K562 (cell line): ENCODE measurements at regions not wholly inside any gene's neighbourhood (a gene's known extent, or its start where the extent isn't known, plus 50 kb on each side); places are given as distances from the start of the nearest gene placed in this dataset.
A peak's percentile ranks its signal among the peaks of the same experiment; 100 is the strongest.

ENCODE experiments used
- ATAC-seq: fragments of 200-7000 bp; cut with Tn5 transposase; 3 replicates; pipeline ENCODE4 v1.9.1; 2020; ENCODE audit warnings: moderate library complexity
- BruUV-seq: library from RNA; stranded (reverse); fragments of 400-500 nt; replicated peaks from 2 replicates; lab custom pipeline; 2021; lab: Mats Ljungman, UMichigan
- CTCF ChIA-PET: fragments of 300-600 bp; formaldehyde crosslinking; extraction: SDS; loops from one replicate; lab custom pipeline; 2021; ENCODE audit warnings: low intra/inter-chr PET ratio; lab: Yijun Ruan, JAX
- POLR2A ChIA-PET: fragments of 300-600, 350-650 bp; sonication (Branson Sonifier 250); formaldehyde crosslinking; extraction: SDS; loops from one replicate; lab custom pipeline; 2021; ENCODE audit warnings: antibody characterized with exemption, inconsistent platforms; lab: Yijun Ruan, JAX
- DNase-seq, 4 experiments: peaks; one replicate each; pipeline versions ENCODE4 v3.0.0 to v3.0.0-alpha.2; 2011 to 2018; ENCODE audit warnings: low spot score in 3 of 4, mixed read lengths in 3 of 4; ENCODE audit errors: extremely low read depth in 1 of 4
- FAIRE-seq: peaks from 2 replicates; lab custom pipeline; 2011; peaks lifted over from hg19 to GRCh38; lab: Jason Lieb, UNC
- H2AFZ ChIP-seq: 2 replicates; pipeline ENCODE4 v1.6.0; 2011; ENCODE audit warnings: low read depth, low read length, control low read depth, inconsistent platforms
- H3K27ac ChIP-seq: fragments of 200-600 bp; 3 replicates; pipeline ENCODE4 v1.8.0; 2011; ENCODE audit warnings: low read depth, mild to moderate bottlenecking, control low read depth, inconsistent platforms, low read length, moderate library complexity, mixed read lengths; ENCODE audit errors: extremely low read depth
- H3K27me3 ChIP-seq, 2 experiments: fragments of 300-600 bp in 1 of 2; 2 replicates in 1 of 2; 3 replicates in 1 of 2; pipeline versions ENCODE4 v1.6.0 to v1.8.0; 2011; ENCODE audit warnings: inconsistent platforms in 2 of 2, low read length in 2 of 2, mild to moderate bottlenecking in 1 of 2, mixed read lengths in 1 of 2, moderate library complexity in 1 of 2; ENCODE audit not compliant: control insufficient read depth in 2 of 2, insufficient read depth in 2 of 2
- H3K36me3 ChIP-seq: fragments of 300-600 bp; 3 replicates; pipeline ENCODE4 v1.8.0; 2011; ENCODE audit warnings: mild to moderate bottlenecking, low read length, inconsistent platforms; ENCODE audit not compliant: control insufficient read depth, insufficient read depth
- H3K4me1 ChIP-seq, 2 experiments: fragments of 200-600 bp in 1 of 2; replicated peaks in 1 of 2; 2 replicates in 1 of 2; 3 replicates in 1 of 2; pipeline versions ENCODE4 v1.5.1 to v1.8.0; 2011; ENCODE audit warnings: inconsistent platforms in 2 of 2, low read length in 2 of 2, mild to moderate bottlenecking in 1 of 2, mixed read lengths in 1 of 2, moderate library complexity in 1 of 2; ENCODE audit not compliant: control insufficient read depth in 2 of 2, insufficient read depth in 2 of 2
- H3K4me2 ChIP-seq: 2 replicates; pipeline ENCODE4 v1.6.1; 2011; ENCODE audit warnings: low read length, control low read depth, inconsistent platforms, mixed read lengths; ENCODE audit not compliant: insufficient read depth
- H3K4me3 ChIP-seq: fragments of 200-600 bp; sonication (generic), shearing (Covaris generic); 2 replicates; pipeline ENCODE4 v1.5.1; 2016; ENCODE audit warnings: control low read depth, inconsistent platforms
- H3K79me2 ChIP-seq: fragments of 200-600 bp; 3 replicates; pipeline ENCODE4 v1.8.0; 2011; ENCODE audit warnings: low read length, inconsistent platforms; ENCODE audit not compliant: control insufficient read depth, insufficient read depth
- H3K9ac ChIP-seq, 2 experiments: 2 replicates each; pipeline versions ENCODE4 v1.6.0 to v1.6.1; 2011; ENCODE audit warnings: low read depth in 2 of 2, low read length in 2 of 2, control low read depth in 1 of 2, inconsistent platforms in 1 of 2, mild to moderate bottlenecking in 1 of 2, mixed read lengths in 1 of 2; ENCODE audit not compliant: insufficient read depth in 1 of 2
- H3K9me1 ChIP-seq: one replicate; pipeline ENCODE4 v1.6.0; 2011; ENCODE audit warnings: inconsistent platforms, mild to moderate bottlenecking, low read length, moderate library complexity; ENCODE audit not compliant: control insufficient read depth, insufficient read depth
- H3K9me3 ChIP-seq: replicated peaks from 2 replicates; pipeline ENCODE4 v1.5.1; 2011; ENCODE audit warnings: low read depth, low read length, inconsistent platforms; ENCODE audit not compliant: control insufficient read depth, insufficient read depth
- H4K20me1 ChIP-seq: replicated peaks from 2 replicates; pipeline ENCODE4 v1.6.1; 2011; ENCODE audit warnings: low read length, inconsistent platforms, mixed read lengths; ENCODE audit not compliant: control insufficient read depth, insufficient read depth
- ARID3B ChIP-seq: fragments of 250-450 bp; sonication (Bioruptor Pico); IDR thresholded peaks from 2 replicates; pipeline ENCODE4 v1.4.0; 2020; ENCODE audit warnings: borderline replicate concordance
- E2F6 ChIP-seq, 2 experiments: IDR thresholded peaks; 2 replicates each; pipeline ENCODE4 v1.6.1; 2011; ENCODE audit warnings: borderline replicate concordance in 1 of 2, control low read depth in 1 of 2, low read depth in 1 of 2, low read length in 1 of 2, mild to moderate bottlenecking in 1 of 2, mixed read lengths in 1 of 2, moderate library complexity in 1 of 2; ENCODE audit not compliant: insufficient read depth in 1 of 2, insufficient read length in 1 of 2, poor library complexity in 1 of 2, severe bottlenecking in 1 of 2; ENCODE audit errors: extremely low read depth in 1 of 2
- ETS2 ChIP-seq: IDR thresholded peaks from 2 replicates; pipeline ENCODE4 v1.6.1; 2016; ENCODE audit warnings: borderline replicate concordance, missing genetic modification characterization, mild to moderate bottlenecking, moderate library complexity, missing compliant biosample characterization; ENCODE audit not compliant: poor library complexity, severe bottlenecking
- FOXJ3 ChIP-seq: sonication (generic); formaldehyde crosslinking; IDR thresholded peaks from 2 replicates; pipeline ENCODE4 v1.4.0; 2020; ENCODE audit warnings: mild to moderate bottlenecking, missing genetic modification reagents
- RBM17 ChIP-seq: fragments of 200-400 bp; formaldehyde crosslinking; IDR thresholded peaks from 2 replicates; pipeline ENCODE4 v1.6.1; 2017; ENCODE audit warnings: low read depth, mild to moderate bottlenecking, low read length, borderline replicate concordance
- TFE3 ChIP-seq: fragments of 450-650 bp; formaldehyde crosslinking; IDR thresholded peaks from 2 replicates; pipeline ENCODE4 v1.4.0; 2020; ENCODE audit warnings: mild to moderate bottlenecking, mixed read lengths
- USF2 ChIP-seq: sonication (generic); formaldehyde crosslinking; IDR thresholded peaks from 2 replicates; pipeline ENCODE4 v1.5.0; 2020; ENCODE audit warnings: missing genetic modification reagents
- WGBS: fragments of 100-300 bp; shearing (Covaris generic); methylation state at CpG from one replicate; pipeline ENCODE4 v1.1.6; 2016; ENCODE audit warnings: low coverage, mixed read lengths; ENCODE audit not compliant: insufficient coverage; ENCODE audit errors: missing lambda C conversion rate; 5-methylcytosine and 5-hydroxymethylcytosine counted together
- in situ Hi-C: fragments of 300-500 bp; cut with MboI; formaldehyde crosslinking; loops from 4 replicates; pipeline ENCODE4 v1.15.0; 2018; ENCODE audit warnings: inconsistent platforms, mixed read lengths
- intact Hi-C: fragments of 100-400 bp; cut with micrococcal nuclease; formaldehyde crosslinking; loops from 2 replicates; pipeline ENCODE4 v1.14.2; 2022

- POLR2A ChIA-PET = no interaction called here
- intact Hi-C loops (loop anchor here (5.0 kb wide), 1 partner anchor 464 kb away; no protein-coding TSS in a partner anchor), in situ Hi-C loops (no loop called here)
- BruUV-seq = no TSS peak
- H4K20me1 ChIP-seq = no peaks in the 10 kb centered on the region
- no peak overlapping the region for H3K4me2 ChIP-seq
- H3K4me1 ChIP-seq = no peaks in the 10 kb centered on the region
- CTCF ChIA-PET = no interaction called here
- no peaks in the 10 kb centered on the region for H3K79me2 ChIP-seq
- ATAC-seq = peak; percentile 48; the same call in 2 of the 3 replicates
- WGBS = 9% methylated on average over 13 of the region's 24 CpGs
- no peak overlapping the region for H3K4me3 ChIP-seq
- H3K9me3 ChIP-seq = no peaks in the 10 kb centered on the region
- no peak overlapping the region for H3K27ac ChIP-seq
- H3K9me1 ChIP-seq = no peaks in the 10 kb centered on the region
- DNase-seq = peak in 2 of 4 experiments; percentile 5 to 10
- no peak for FAIRE-seq
- H3K36me3 ChIP-seq = no peaks in the 10 kb centered on the region
- peaks cover 0 to 22% of the 10 kb centered on the region in 2 experiments; a peak in 2 of 5 replicates for H3K27me3 ChIP-seq
- H2AFZ ChIP-seq = no peak overlapping the region
- no peak overlapping the region for H3K9ac ChIP-seq
- TF ChIP-seq FOXJ3 (no peak), ARID3B (CRISPR knock-in tag) (no peak), USF2 (CRISPR knock-in tag) (peak; percentile 37), RBM17 (no peak), ETS2 (no peak), TFE3 (CRISPR knock-in tag) (no peak), E2F6 (IDR thresholded peaks at IDR 0.05; ENCODE audit: borderline replicate concordance in 1 of 2, extremely low read depth in 1 of 2, insufficient read depth in 1 of 2, insufficient read length in 1 of 2, low read depth in 1 of 2, low read length in 1 of 2, poor library complexity in 1 of 2, severe bottlenecking in 1 of 2) (peak in 1 of 2 experiments; percentile 60)
These were observed 197.8 kb downstream of the TEX29 start for GRCh38 chr13:111518161-111518792.
